ENCODE measurements at regions not wholly inside any gene's neighbourhood (a gene's known extent, or its start where the extent isn't known, plus 50 kb on each side); places are given as distances from the start of the nearest gene placed in this dataset.

DNA sequence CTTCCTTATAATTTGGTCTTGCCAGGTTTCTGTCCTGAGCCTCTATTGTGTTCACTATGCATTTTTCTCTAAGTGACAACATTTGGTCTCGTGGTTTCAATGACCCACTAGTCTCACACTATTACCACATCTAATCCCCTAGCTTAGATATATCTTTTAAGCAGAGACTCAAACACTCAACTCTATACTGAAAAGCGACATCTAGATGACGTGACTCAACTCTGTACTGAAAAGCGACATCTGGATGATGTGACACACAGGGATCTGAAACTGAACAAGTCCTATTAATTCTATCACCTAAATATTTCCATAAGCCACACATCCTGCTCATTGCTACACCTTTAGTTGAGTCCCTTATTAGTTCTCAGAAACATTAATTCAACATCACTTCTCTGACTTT is 141.7 kb upstream of the MBNL1 start:
- 96% methylated on average over 4 of the region's 4 CpGs; no CpG with 5 or more reads in 1 of the 2 experiments for WGBS, 2 experiments (ENCODE audit: extremely low coverage in 1 of 2, insufficient coverage in 1 of 2, insufficient read length in 1 of 2, insufficient replicate concordance in 2 of 2, low coverage in 1 of 2, low lambda C conversion rate in 2 of 2, missing lambda C conversion rate in 1 of 2)
- H4K20me1 ChIP-seq (replicated peaks in 1 of 2; ENCODE audit: control insufficient read depth in 1 of 2, insufficient read depth in 2 of 2, low read length in 2 of 2), result no peaks in the 10 kb centered on the region
- no peak overlapping the region for H2BK5ac ChIP-seq (ENCODE audit: low read depth, low read length)
- DNase-seq (ENCODE audit: low read depth in 1 of 2, low spot score in 2 of 2) (no peak), FAIRE-seq (no peak)
- H4K91ac ChIP-seq (replicated peaks; ENCODE audit: insufficient read length, low read length), result no peak overlapping the region
- H3K79me1 ChIP-seq (ENCODE audit: low read depth, low read length), result no peaks in the 10 kb centered on the region
- H3K9ac ChIP-seq (replicated peaks in 1 of 4; ENCODE audit: extremely low read depth in 1 of 4, low read depth in 3 of 4, low read length in 3 of 4), result no peak overlapping the region
- no peak overlapping the region for H3K27ac ChIP-seq (ENCODE audit: low read depth, low read length)
- H4K8ac ChIP-seq (ENCODE audit: extremely low read depth, insufficient read depth, low read length), result no peak overlapping the region
- ChIA-PET CTCF (ENCODE audit: partially characterized antibody) (interaction anchor here (0.6 kb wide), 1 partner anchor 319 kb away, joined by 4 read pairs; no protein-coding TSS in a partner anchor), POLR2A (ENCODE audit: partially characterized antibody) (no interaction called here)
- no peak overlapping the region for H2BK120ac ChIP-seq (replicated peaks; ENCODE audit: low read depth, low read length)
- H3K4ac ChIP-seq (replicated peaks; ENCODE audit: insufficient read length, low read depth, low read length), result no peak overlapping the region
- no peaks in the 10 kb centered on the region for H3K27me3 ChIP-seq (replicated peaks in 1 of 4; ENCODE audit: control insufficient read depth in 3 of 4, extremely low read depth in 1 of 4, insufficient read depth in 3 of 4, low read length in 3 of 4)
- no peaks in the 10 kb centered on the region for H3K9me3 ChIP-seq (ENCODE audit: insufficient read depth in 2 of 2, low read depth in 1 of 2, low read length in 1 of 2)
- H3K56ac ChIP-seq (replicated peaks; ENCODE audit: insufficient read length, low read depth, low read length), result no peak overlapping the region
- H3K23ac ChIP-seq (ENCODE audit: insufficient read length), result no peak overlapping the region
- H2BK15ac ChIP-seq (ENCODE audit: low read length), result no peak overlapping the region
- H3K23me2 ChIP-seq (ENCODE audit: low read depth, low read length), result no peaks in the 10 kb centered on the region
- TF ChIP-seq TCF12 (IDR thresholded peaks at IDR 0.05; ENCODE audit: low read depth, low read length) (no peak), CREB1 (IDR thresholded peaks at IDR 0.05) (no peak), PHF8 (conservative IDR thresholded peaks at IDR 0.05; ENCODE audit: low read depth, low read length) (no peak), CBX8 (IDR thresholded peaks at IDR 0.05; ENCODE audit: borderline replicate concordance, low read depth, low read length) (no peak), NRF1 (IDR thresholded peaks at IDR 0.05; ENCODE audit: low read depth, low read length) (no peak)
- H3K4me1 ChIP-seq (replicated peaks in 1 of 4; ENCODE audit: control insufficient read depth in 3 of 4, insufficient read depth in 4 of 4, low read length in 3 of 4), result no peaks in the 10 kb centered on the region
- no peak overlapping the region for H2BK12ac ChIP-seq (ENCODE audit: low read depth, low read length)
- H4K5ac ChIP-seq (ENCODE audit: insufficient read length, low read depth, low read length), result no peak overlapping the region
- H3K4me3 ChIP-seq (ENCODE audit: extremely low read depth in 1 of 4, insufficient read depth in 2 of 4, low read depth in 3 of 4, low read length in 4 of 4), result no peak overlapping the region
- H2BK20ac ChIP-seq (ENCODE audit: low read length), result no peak overlapping the region
- H2AFZ ChIP-seq (ENCODE audit: low read length), result no peak overlapping the region
- no peaks in the 10 kb centered on the region for H3K36me3 ChIP-seq (ENCODE audit: control insufficient read depth in 2 of 4, insufficient read depth in 4 of 4, low read length in 3 of 4)
- H2AK5ac ChIP-seq (ENCODE audit: low read depth, low read length), result no peak overlapping the region
- H3K79me2 ChIP-seq (ENCODE audit: control insufficient read depth in 1 of 2, insufficient read depth in 2 of 2, low read length in 2 of 2), result no peaks in the 10 kb centered on the region
- H3K14ac ChIP-seq (ENCODE audit: insufficient read length), result no peak overlapping the region
- no peak overlapping the region for H3K4me2 ChIP-seq (ENCODE audit: insufficient read depth in 1 of 2, low read depth in 2 of 2, low read length in 2 of 2)
- no peak overlapping the region for H3K18ac ChIP-seq (ENCODE audit: extremely low read depth, low read length)
